Mesendoderm (in vitro differentiated cells): ENCODE measurements at regions not wholly inside any gene's neighbourhood (a gene's known extent, or its start where the extent isn't known, plus 50 kb on each side); places are given as distances from the start of the nearest gene placed in this dataset.

ENCODE experiments used
- DNase-seq: peaks from one replicate; pipeline ENCODE4 v3.0.0; 2013
- H2AK5ac ChIP-seq: 2 replicates; pipeline ENCODE4 v1.6.1; 2013; ENCODE audit warnings: low read length, inconsistent platforms
- H2BK120ac ChIP-seq: 2 replicates; pipeline ENCODE4 v1.6.1; 2013; ENCODE audit warnings: low read depth, mild to moderate bottlenecking, low read length, moderate library complexity, mixed read lengths
- H2BK15ac ChIP-seq: replicated peaks from 2 replicates; pipeline ENCODE4 v1.6.1; 2013; ENCODE audit warnings: low read depth, mild to moderate bottlenecking, moderate library complexity
- H2BK5ac ChIP-seq: 2 replicates; pipeline ENCODE4 v1.6.1; 2013; ENCODE audit warnings: low read length, inconsistent platforms
- H3K18ac ChIP-seq: 2 replicates; pipeline ENCODE4 v1.6.1; 2013; ENCODE audit warnings: mild to moderate bottlenecking, low read length, mixed read lengths
- H3K23ac ChIP-seq: one replicate; pipeline ENCODE4 v1.6.1; 2013; ENCODE audit warnings: low read length
- H3K27ac ChIP-seq: 2 replicates; pipeline ENCODE4 v1.5.1; 2013; ENCODE audit warnings: low read depth, mild to moderate bottlenecking, inconsistent platforms, low read length, moderate library complexity
- H3K27me3 ChIP-seq: 2 replicates; pipeline ENCODE4 v1.6.1; 2013; ENCODE audit warnings: low read length, control low read depth, mild to moderate bottlenecking, inconsistent platforms; ENCODE audit not compliant: insufficient read depth, poor library complexity
- H3K36me3 ChIP-seq: 2 replicates; pipeline ENCODE4 v1.6.1; 2013; ENCODE audit warnings: low read length, inconsistent platforms; ENCODE audit not compliant: control insufficient read depth, insufficient read depth
- H3K4ac ChIP-seq: one replicate; pipeline ENCODE4 v1.6.1; 2013; ENCODE audit warnings: low read depth, mild to moderate bottlenecking, low read length, moderate library complexity
- H3K4me1 ChIP-seq: 2 replicates; pipeline ENCODE4 v1.6.1; 2013; ENCODE audit warnings: low read depth, low read length, inconsistent platforms; ENCODE audit not compliant: control insufficient read depth
- H3K4me2 ChIP-seq: 2 replicates; pipeline ENCODE4 v1.6.1; 2013; ENCODE audit warnings: low read length
- H3K4me3 ChIP-seq: 2 replicates; pipeline ENCODE4 v1.5.1; 2013; ENCODE audit warnings: mild to moderate bottlenecking, low read length
- H3K56ac ChIP-seq: one replicate; pipeline ENCODE4 v1.6.1; 2013; ENCODE audit warnings: low read length
- H3K79me1 ChIP-seq: 2 replicates; pipeline ENCODE4 v1.6.1; 2013; ENCODE audit warnings: low read length, inconsistent platforms
- H3K79me2 ChIP-seq: 2 replicates; pipeline ENCODE4 v1.6.1; 2013; ENCODE audit warnings: mild to moderate bottlenecking, low read length; ENCODE audit not compliant: control insufficient read depth, insufficient read depth
- H3K9ac ChIP-seq: 2 replicates; pipeline ENCODE4 v1.6.1; 2013; ENCODE audit warnings: low read length, inconsistent platforms
- H4K5ac ChIP-seq: one replicate; pipeline ENCODE4 v1.6.1; 2013; ENCODE audit warnings: low read length
- H4K8ac ChIP-seq: one replicate; pipeline ENCODE4 v1.6.1; 2013; ENCODE audit warnings: low read depth, mild to moderate bottlenecking, control low read depth, low read length, moderate library complexity
- WGBS: extraction: QIAGEN DNeasy Blood & Tissue Kit; methylation state at CpG from one replicate; pipeline ENCODE4 v1.1.7; 2013; ENCODE audit warnings: low lambda C conversion rate, missing lambda C conversion rate; ENCODE audit not compliant: insufficient coverage; ENCODE audit errors: extremely low coverage; 5-methylcytosine and 5-hydroxymethylcytosine counted together

- H3K56ac ChIP-seq, result no peak overlapping the region
- no peaks in the 10 kb centered on the region for H3K27me3 ChIP-seq
- no peaks in the 10 kb centered on the region for H3K79me1 ChIP-seq
- no peak overlapping the region for H4K8ac ChIP-seq
- no CpG with 5 or more reads among the region's 12 CpGs for WGBS
- H3K27ac ChIP-seq, result no peak overlapping the region
- H3K36me3 ChIP-seq, result no peaks in the 10 kb centered on the region
- H3K79me2 ChIP-seq, result no peaks in the 10 kb centered on the region
- H2BK5ac ChIP-seq, result no peak overlapping the region
- no peak overlapping the region for H2BK15ac ChIP-seq
- H2AK5ac ChIP-seq, result no peak overlapping the region
- no peak overlapping the region for H3K9ac ChIP-seq
- H4K5ac ChIP-seq, result no peak overlapping the region
- H3K4me1 ChIP-seq, result peaks cover 6% of the 10 kb centered on the region
- no peak overlapping the region for H3K4me2 ChIP-seq
- no peak overlapping the region for H3K18ac ChIP-seq
- no peak overlapping the region for H2BK120ac ChIP-seq
- H3K23ac ChIP-seq, result no peak overlapping the region
- no peak overlapping the region for H3K4ac ChIP-seq
- H3K4me3 ChIP-seq, result no peak overlapping the region
- no peak for DNase-seq
Observed at GRCh38 chr5:73365990-73366667, 82.4 kb downstream of the FOXD1 start.

GRCh38 chr5:73365301-73365853 lies 83.2 kb downstream of the FOXD1 start:
- Histone ChIP-seq H3K4me1 (peaks cover 3% of the 10 kb centered on the region), H3K4me2 (no peak overlapping the region), H3K79me1 (no peaks in the 10 kb centered on the region), H3K27me3 (no peaks in the 10 kb centered on the region), H3K27ac (no peak overlapping the region), H3K79me2 (no peaks in the 10 kb centered on the region), H4K5ac (no peak overlapping the region), H3K4me3 (no peak overlapping the region), H3K18ac (no peak overlapping the region), H3K4ac (no peak overlapping the region), H4K8ac (no peak overlapping the region), H3K9ac (no peak overlapping the region), H2BK5ac (no peak overlapping the region), H3K36me3 (no peaks in the 10 kb centered on the region), H3K56ac (no peak overlapping the region), H2BK120ac (no peak overlapping the region), H3K23ac (no peak overlapping the region), H2BK15ac (no peak overlapping the region), H2AK5ac (no peak overlapping the region)
- no CpG with 5 or more reads among the region's 4 CpGs for WGBS
- DNase-seq, result no peak

- H3K79me1 ChIP-seq, result no peaks in the 10 kb centered on the region
- H3K4me1 ChIP-seq, result no peaks in the 10 kb centered on the region
- no peak overlapping the region for H3K4me3 ChIP-seq
- no peak overlapping the region for H3K9ac ChIP-seq
- H3K4ac ChIP-seq, result no peak overlapping the region
- H3K27me3 ChIP-seq, result no peaks in the 10 kb centered on the region
- H2BK120ac ChIP-seq, result no peak overlapping the region
- no peak overlapping the region for H3K4me2 ChIP-seq
- peak overlapping the region; percentile 80 for H2BK15ac ChIP-seq
- H3K23ac ChIP-seq, result no peak overlapping the region
- no peaks in the 10 kb centered on the region for H3K79me2 ChIP-seq
- H2BK5ac ChIP-seq, result no peak overlapping the region
- peak; percentile 45 for DNase-seq
- H3K36me3 ChIP-seq, result no peaks in the 10 kb centered on the region
- no peak overlapping the region for H4K5ac ChIP-seq
- H4K8ac ChIP-seq, result no peak overlapping the region
- no CpG with 5 or more reads among the region's 4 CpGs for WGBS
- H3K56ac ChIP-seq, result no peak overlapping the region
- H2AK5ac ChIP-seq, result no peak overlapping the region
- no peak overlapping the region for H3K27ac ChIP-seq
- no peak overlapping the region for H3K18ac ChIP-seq
Observed at GRCh38 chr5:73363911-73364730, 84.5 kb downstream of the FOXD1 start.

- no peak overlapping the region for H3K4ac ChIP-seq
- H3K27me3 ChIP-seq, result no peaks in the 10 kb centered on the region
Observed at GRCh38 chr5:73359395-73359794, 89.2 kb downstream of the FOXD1 start.

GRCh38 chr5:73358366-73358765 lies 90.2 kb downstream of the FOXD1 start:
- no peak overlapping the region for H4K5ac ChIP-seq
- H3K27me3 ChIP-seq, result no peaks in the 10 kb centered on the region
- no peak overlapping the region for H3K4me3 ChIP-seq
- no peak overlapping the region for H3K23ac ChIP-seq
- no peak overlapping the region for H3K4ac ChIP-seq
- no peaks in the 10 kb centered on the region for H3K36me3 ChIP-seq
- H3K79me2 ChIP-seq, result no peaks in the 10 kb centered on the region
- H2AK5ac ChIP-seq, result no peak overlapping the region
- no peaks in the 10 kb centered on the region for H3K79me1 ChIP-seq
- no peak overlapping the region for H2BK120ac ChIP-seq
- no peak overlapping the region for H2BK15ac ChIP-seq
- H3K4me2 ChIP-seq, result no peak overlapping the region
- DNase-seq, result no peak
- no peak overlapping the region for H4K8ac ChIP-seq
- no CpG with 5 or more reads among the region's 3 CpGs for WGBS
- H3K27ac ChIP-seq, result no peak overlapping the region
- no peak overlapping the region for H3K18ac ChIP-seq
- no peak overlapping the region for H2BK5ac ChIP-seq
- H3K56ac ChIP-seq, result no peak overlapping the region
- no peaks in the 10 kb centered on the region for H3K4me1 ChIP-seq
- H3K9ac ChIP-seq, result no peak overlapping the region

More at GRCh38 chr5:73359395-73359794, 89.2 kb downstream of the FOXD1 start:
- Histone ChIP-seq H3K36me3 (no peaks in the 10 kb centered on the region), H4K5ac (no peak overlapping the region), H3K23ac (no peak overlapping the region), H2BK120ac (no peak overlapping the region), H3K79me1 (no peaks in the 10 kb centered on the region), H3K18ac (no peak overlapping the region), H3K79me2 (no peaks in the 10 kb centered on the region), H3K4me2 (no peak overlapping the region), H3K56ac (no peak overlapping the region), H3K9ac (no peak overlapping the region), H3K4me1 (no peaks in the 10 kb centered on the region), H3K4me3 (no peak overlapping the region), H2AK5ac (no peak overlapping the region), H2BK5ac (no peak overlapping the region), H3K27ac (no peak overlapping the region), H2BK15ac (no peak overlapping the region), H4K8ac (no peak overlapping the region)
- DNase-seq, result no peak
- WGBS, result 100% methylated on average over 1 of the region's 1 CpG
